Coronary artery (tissue), 2 donors: ENCODE measurements at regions not wholly inside any gene's neighbourhood (a gene's known extent, or its start where the extent isn't known, plus 50 kb on each side); places are given as distances from the start of the nearest gene placed in this dataset.

Experiments
- DNase-seq: peaks from one replicate; pipeline ENCODE4 v3.0.0-alpha.2; 2017; ENCODE audit warnings: low spot score
- H3K27ac ChIP-seq, 2 donors: fragments of 200-600 bp; sonication (generic); one replicate each; pipeline ENCODE4 v1.5.1; 2016 to 2019
- H3K4me3 ChIP-seq: fragments of 200-600 bp; sonication (generic); 2 replicates; pipeline ENCODE4 v1.5.1; 2016; ENCODE audit warnings: mild to moderate bottlenecking, moderate library complexity
- TF ChIP-seq, protein P1 (sequence below): fragments of 200-600 bp; sonication (generic); IDR thresholded peaks from one replicate; pipeline ENCODE4 v1.5.1; 2019; ENCODE audit warnings: antibody characterized with exemption

DNA sequence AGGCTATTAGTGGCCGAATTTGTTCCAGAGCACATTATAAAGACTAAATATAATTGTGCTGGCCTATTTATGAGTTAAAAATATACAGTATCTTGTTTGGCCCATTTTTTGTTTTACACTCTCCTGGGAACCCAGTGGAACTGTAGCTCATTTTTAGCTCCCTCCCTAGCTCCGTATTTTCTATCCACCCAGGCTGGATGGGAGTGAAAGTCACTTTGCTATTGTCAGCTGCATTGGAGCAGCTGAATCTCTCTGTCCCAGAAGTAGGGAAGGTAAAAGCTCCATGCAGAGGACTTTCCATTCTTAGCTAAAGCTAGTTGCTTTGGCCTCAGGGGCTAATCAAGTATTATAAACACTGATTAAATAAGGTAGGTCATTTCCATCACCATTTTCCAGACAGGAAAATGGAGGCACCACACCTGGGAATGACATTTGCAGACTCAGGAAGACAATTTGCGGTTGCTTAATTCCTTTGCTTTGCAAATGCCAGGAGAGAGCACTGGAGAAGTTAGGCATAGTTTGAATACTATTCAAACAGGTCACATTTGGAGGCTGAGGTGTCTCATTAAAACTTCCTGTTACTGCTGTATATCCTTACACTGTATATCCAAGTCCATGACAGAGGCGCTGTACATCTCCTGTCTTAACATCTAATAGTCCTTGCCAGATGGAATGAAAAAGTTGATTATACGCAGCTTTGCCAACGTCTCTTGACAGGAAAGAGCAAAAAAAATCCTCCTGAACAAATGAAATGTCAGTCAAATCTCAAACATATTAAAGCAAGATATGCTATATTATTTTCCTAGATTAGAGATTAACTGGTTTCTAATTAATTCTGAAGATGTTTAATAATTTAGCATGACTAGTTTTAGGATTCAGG, 338.1 kb upstream of the KIRREL3 start:
- Histone ChIP-seq H3K4me3 (no peak overlapping the region), H3K27ac (no peak overlapping the region)
- TF ChIP-seq, protein P1, sequence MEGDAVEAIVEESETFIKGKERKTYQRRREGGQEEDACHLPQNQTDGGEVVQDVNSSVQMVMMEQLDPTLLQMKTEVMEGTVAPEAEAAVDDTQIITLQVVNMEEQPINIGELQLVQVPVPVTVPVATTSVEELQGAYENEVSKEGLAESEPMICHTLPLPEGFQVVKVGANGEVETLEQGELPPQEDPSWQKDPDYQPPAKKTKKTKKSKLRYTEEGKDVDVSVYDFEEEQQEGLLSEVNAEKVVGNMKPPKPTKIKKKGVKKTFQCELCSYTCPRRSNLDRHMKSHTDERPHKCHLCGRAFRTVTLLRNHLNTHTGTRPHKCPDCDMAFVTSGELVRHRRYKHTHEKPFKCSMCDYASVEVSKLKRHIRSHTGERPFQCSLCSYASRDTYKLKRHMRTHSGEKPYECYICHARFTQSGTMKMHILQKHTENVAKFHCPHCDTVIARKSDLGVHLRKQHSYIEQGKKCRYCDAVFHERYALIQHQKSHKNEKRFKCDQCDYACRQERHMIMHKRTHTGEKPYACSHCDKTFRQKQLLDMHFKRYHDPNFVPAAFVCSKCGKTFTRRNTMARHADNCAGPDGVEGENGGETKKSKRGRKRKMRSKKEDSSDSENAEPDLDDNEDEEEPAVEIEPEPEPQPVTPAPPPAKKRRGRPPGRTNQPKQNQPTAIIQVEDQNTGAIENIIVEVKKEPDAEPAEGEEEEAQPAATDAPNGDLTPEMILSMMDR: no peak
- DNase-seq: no peak

- TF ChIP-seq, protein P1: no peak
- Histone ChIP-seq H3K27ac (no peak overlapping the region), H3K4me3 (no peak overlapping the region)
- DNase-seq: no peak
Measured at GRCh38 chr11:127334466-127334865, 333.9 kb upstream of the KIRREL3 start.

DNA sequence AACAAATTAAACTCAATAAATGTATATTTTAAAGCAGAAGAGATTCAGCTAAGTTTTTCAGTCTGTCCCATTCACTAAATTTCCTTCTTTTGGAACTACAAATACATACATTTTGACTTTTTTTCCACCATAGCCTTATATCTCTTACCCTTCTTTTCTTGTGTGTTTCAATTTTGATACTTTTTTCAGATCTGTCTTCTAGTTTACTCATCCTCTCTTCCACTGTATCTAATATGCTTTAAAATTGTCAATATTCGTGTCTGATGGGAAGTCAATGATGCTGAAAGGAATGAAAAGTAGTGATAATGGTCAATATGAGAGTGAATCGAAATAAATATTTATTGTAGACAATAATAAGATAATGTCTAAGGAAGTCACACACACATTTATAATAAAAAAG, 332.3 kb upstream of the KIRREL3 start:
- Histone ChIP-seq H3K4me3 (no peak overlapping the region), H3K27ac (no peak overlapping the region)
- no peak for DNase-seq
- TF ChIP-seq, protein P1: no peak

- no peak overlapping the region for H3K4me3 ChIP-seq
- DNase-seq: no peak
- TF ChIP-seq, protein P1: no peak
- no peak overlapping the region for H3K27ac ChIP-seq
Measured at GRCh38 chr11:127330044-127330443, 329.5 kb upstream of the KIRREL3 start.

- Histone ChIP-seq H3K27ac (no peak overlapping the region), H3K4me3 (no peak overlapping the region)
- TF ChIP-seq, protein P1: no peak
- no peak for DNase-seq
Measured at GRCh38 chr11:127308291-127308690, 307.7 kb upstream of the KIRREL3 start.

DNA sequence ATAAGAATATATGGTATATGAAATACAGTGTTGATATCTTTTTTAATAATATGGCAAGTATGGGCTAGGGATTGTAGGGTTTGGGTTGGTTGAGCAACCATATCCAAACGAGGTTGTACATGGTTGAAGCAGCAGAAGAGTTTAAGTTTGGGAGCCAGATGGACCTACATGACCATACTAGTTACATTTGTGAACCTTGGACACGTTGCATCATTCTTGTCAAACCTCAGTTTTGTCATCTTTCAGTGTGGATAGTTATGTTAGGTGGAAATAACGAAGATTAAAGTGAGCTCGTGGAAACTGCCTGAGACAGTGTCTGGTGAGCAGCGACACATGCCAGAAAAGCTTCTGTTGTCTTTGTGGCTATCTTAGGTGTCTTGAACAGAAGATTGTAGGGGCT, 307.1 kb upstream of the KIRREL3 start:
- no peak for DNase-seq
- Histone ChIP-seq H3K27ac (no peak overlapping the region), H3K4me3 (no peak overlapping the region)
- TF ChIP-seq, protein P1: no peak

GRCh38 chr11:127304634-127305033, 304.1 kb upstream of the KIRREL3 start:
- no peak for DNase-seq
- TF ChIP-seq, protein P1: no peak
- Histone ChIP-seq H3K27ac (no peak overlapping the region), H3K4me3 (no peak overlapping the region)
